ENCODE measurements at regions not wholly inside any gene's neighbourhood (a gene's known extent, or its start where the extent isn't known, plus 50 kb on each side); places are given as distances from the start of the nearest gene placed in this dataset.

GRCh38 chr6:144607998-144608735 is 323.0 kb downstream of the UTRN start:
- Mint-ChIP-seq H3K27me3 (ENCODE audit: insufficient read depth, unreplicated experiment) (no peaks in the 10 kb centered on the region), H3K27ac (ENCODE audit: unreplicated experiment) (no peak overlapping the region), H3K36me3 (ENCODE audit: insufficient read depth, unreplicated experiment) (peaks cover 48% of the 10 kb centered on the region), H3K9me3 (ENCODE audit: unreplicated experiment) (no peaks in the 10 kb centered on the region), H3K4me3 (ENCODE audit: unreplicated experiment) (no peak overlapping the region), H3K4me1 (ENCODE audit: low read depth, unreplicated experiment) (peaks cover 5% of the 10 kb centered on the region)
- H3K27me3 ChIP-seq (replicated peaks; ENCODE audit: control insufficient read depth, insufficient read depth, low read length), result no peaks in the 10 kb centered on the region
- intact Hi-C loops (cut with micrococcal nuclease; ENCODE audit: unreplicated experiment), result no loop called here
- no peaks in the 10 kb centered on the region for H3K9me3 ChIP-seq
- TF ChIP-seq, protein P1, sequence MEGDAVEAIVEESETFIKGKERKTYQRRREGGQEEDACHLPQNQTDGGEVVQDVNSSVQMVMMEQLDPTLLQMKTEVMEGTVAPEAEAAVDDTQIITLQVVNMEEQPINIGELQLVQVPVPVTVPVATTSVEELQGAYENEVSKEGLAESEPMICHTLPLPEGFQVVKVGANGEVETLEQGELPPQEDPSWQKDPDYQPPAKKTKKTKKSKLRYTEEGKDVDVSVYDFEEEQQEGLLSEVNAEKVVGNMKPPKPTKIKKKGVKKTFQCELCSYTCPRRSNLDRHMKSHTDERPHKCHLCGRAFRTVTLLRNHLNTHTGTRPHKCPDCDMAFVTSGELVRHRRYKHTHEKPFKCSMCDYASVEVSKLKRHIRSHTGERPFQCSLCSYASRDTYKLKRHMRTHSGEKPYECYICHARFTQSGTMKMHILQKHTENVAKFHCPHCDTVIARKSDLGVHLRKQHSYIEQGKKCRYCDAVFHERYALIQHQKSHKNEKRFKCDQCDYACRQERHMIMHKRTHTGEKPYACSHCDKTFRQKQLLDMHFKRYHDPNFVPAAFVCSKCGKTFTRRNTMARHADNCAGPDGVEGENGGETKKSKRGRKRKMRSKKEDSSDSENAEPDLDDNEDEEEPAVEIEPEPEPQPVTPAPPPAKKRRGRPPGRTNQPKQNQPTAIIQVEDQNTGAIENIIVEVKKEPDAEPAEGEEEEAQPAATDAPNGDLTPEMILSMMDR (IDR thresholded peaks at IDR 0.05; ENCODE audit: insufficient read depth in 1 of 2, low read depth in 1 of 2, low read length in 1 of 2, severe bottlenecking in 1 of 2, unreplicated experiment in 1 of 2), result no peak
- no peak for DNase-seq
- no TSS peak for BruUV-seq (replicated peaks)
- no peaks in the 10 kb centered on the region for H3K4me1 ChIP-seq
- H3K4me3 ChIP-seq (ENCODE audit: low read depth, low read length), result no peak overlapping the region
- no peaks in the 10 kb centered on the region for H3K36me3 ChIP-seq (ENCODE audit: control insufficient read depth, insufficient read depth, low read length)
- ChIA-PET POLR2A (no interaction called here), CTCF (no interaction called here)

DNA sequence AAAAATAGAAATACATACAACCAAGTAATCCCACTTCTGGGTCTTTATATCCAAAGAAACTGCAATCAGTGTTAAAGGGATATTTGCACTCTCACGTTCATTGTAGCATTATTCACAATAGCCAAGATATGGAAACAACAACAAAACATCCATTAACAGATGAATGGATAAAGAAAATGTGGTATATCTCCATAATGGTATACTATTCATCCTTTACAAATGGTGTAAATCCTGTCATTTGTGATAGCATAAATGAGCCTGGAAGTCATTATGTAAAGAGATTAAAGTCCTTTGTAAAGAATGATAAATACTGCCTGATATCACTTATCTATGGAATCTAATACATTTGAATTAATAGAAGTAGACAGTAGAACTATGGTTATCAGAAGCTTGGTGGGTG is 327.7 kb downstream of the UTRN start:
- BruUV-seq (replicated peaks), result no TSS peak
- no peak for DNase-seq
- peaks cover 12% of the 10 kb centered on the region for H3K4me1 Mint-ChIP-seq (ENCODE audit: low read depth, unreplicated experiment)
- H3K4me3 Mint-ChIP-seq (ENCODE audit: unreplicated experiment), result no peak overlapping the region
- CTCF ChIA-PET, result no interaction called here
- H3K4me1 ChIP-seq, result no peaks in the 10 kb centered on the region
- POLR2A ChIA-PET, result no interaction called here
- H3K27me3 ChIP-seq (replicated peaks; ENCODE audit: control insufficient read depth, insufficient read depth, low read length), result no peaks in the 10 kb centered on the region
- H3K9me3 ChIP-seq, result no peaks in the 10 kb centered on the region
- peak overlapping the region; percentile 15 for H3K27ac Mint-ChIP-seq (ENCODE audit: unreplicated experiment)
- H3K4me3 ChIP-seq (ENCODE audit: low read depth, low read length), result no peak overlapping the region
- H3K9me3 Mint-ChIP-seq (ENCODE audit: unreplicated experiment), result no peaks in the 10 kb centered on the region
- intact Hi-C loops (cut with micrococcal nuclease; ENCODE audit: unreplicated experiment), result no loop called here
- peaks cover 51% of the 10 kb centered on the region for H3K36me3 Mint-ChIP-seq (ENCODE audit: insufficient read depth, unreplicated experiment)
- TF ChIP-seq, protein P1 (IDR thresholded peaks at IDR 0.05; ENCODE audit: insufficient read depth in 1 of 2, low read depth in 1 of 2, low read length in 1 of 2, severe bottlenecking in 1 of 2, unreplicated experiment in 1 of 2), result no peak
- H3K27me3 Mint-ChIP-seq (ENCODE audit: insufficient read depth, unreplicated experiment), result no peaks in the 10 kb centered on the region
- H3K36me3 ChIP-seq (ENCODE audit: control insufficient read depth, insufficient read depth, low read length), result no peaks in the 10 kb centered on the region

DNA sequence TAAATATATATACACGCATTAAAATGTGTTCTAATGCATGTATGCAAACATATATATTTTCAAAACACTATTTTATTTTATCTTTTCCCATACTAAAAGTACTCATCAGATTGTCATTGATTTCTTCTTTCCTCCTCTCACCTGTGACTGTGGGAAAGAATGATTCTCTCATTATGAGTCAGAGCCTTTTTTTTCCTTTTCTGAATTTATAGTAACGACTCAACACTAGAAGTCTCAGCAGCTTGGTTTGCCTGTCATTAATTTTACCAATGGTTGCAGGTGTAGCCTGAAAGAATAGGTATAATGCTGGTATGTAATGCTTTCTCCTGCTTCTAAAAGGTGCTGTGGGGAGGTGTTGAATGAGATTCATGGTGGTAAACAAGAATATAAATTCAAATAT is 328.7 kb downstream of the UTRN start:
- no TSS peak for BruUV-seq (replicated peaks)
- no peak overlapping the region for H3K4me3 ChIP-seq (ENCODE audit: low read depth, low read length)
- ChIA-PET CTCF (no interaction called here), POLR2A (no interaction called here)
- Mint-ChIP-seq H3K27me3 (ENCODE audit: insufficient read depth, unreplicated experiment) (no peaks in the 10 kb centered on the region), H3K36me3 (ENCODE audit: insufficient read depth, unreplicated experiment) (peaks cover 40% of the 10 kb centered on the region), H3K9me3 (ENCODE audit: unreplicated experiment) (no peaks in the 10 kb centered on the region), H3K4me3 (ENCODE audit: unreplicated experiment) (no peak overlapping the region), H3K4me1 (ENCODE audit: low read depth, unreplicated experiment) (peaks cover 12% of the 10 kb centered on the region), H3K27ac (ENCODE audit: unreplicated experiment) (no peak overlapping the region)
- H3K9me3 ChIP-seq, result no peaks in the 10 kb centered on the region
- no peaks in the 10 kb centered on the region for H3K36me3 ChIP-seq (ENCODE audit: control insufficient read depth, insufficient read depth, low read length)
- H3K4me1 ChIP-seq, result no peaks in the 10 kb centered on the region
- TF ChIP-seq, protein P1 (IDR thresholded peaks at IDR 0.05; ENCODE audit: insufficient read depth in 1 of 2, low read depth in 1 of 2, low read length in 1 of 2, severe bottlenecking in 1 of 2, unreplicated experiment in 1 of 2), result no peak
- DNase-seq, result no peak
- intact Hi-C loops (cut with micrococcal nuclease; ENCODE audit: unreplicated experiment), result no loop called here
- H3K27me3 ChIP-seq (replicated peaks; ENCODE audit: control insufficient read depth, insufficient read depth, low read length), result no peaks in the 10 kb centered on the region
